ENCODE measurements at regions not wholly inside any gene's neighbourhood (a gene's known extent, or its start where the extent isn't known, plus 50 kb on each side); places are given as distances from the start of the nearest gene placed in this dataset.

GRCh38 chr15:31537770-31538592 is 211.3 kb downstream of the KLF13 start:
- ChIA-PET CTCF (interaction anchor here (1.0 kb wide), 1 partner anchor 9 kb away, joined by 3 read pairs; no protein-coding TSS in a partner anchor), POLR2A (no interaction called here)
- no peak for DNase-seq (ENCODE audit: extremely low spot score)
- TF ChIP-seq CTCF (IDR thresholded peaks at IDR 0.05; ENCODE audit: control extremely low read depth, extremely low read depth, low read depth, missing control alignments), result no peak

GRCh38 chr15:31540633-31541032 is 214.0 kb downstream of the KLF13 start:
- POLR2A ChIA-PET, result no interaction called here
- DNase-seq (ENCODE audit: extremely low spot score), result no peak
- no peak for TF ChIP-seq CTCF (IDR thresholded peaks at IDR 0.05; ENCODE audit: control extremely low read depth, extremely low read depth, low read depth, missing control alignments)
- CTCF ChIA-PET, result no interaction called here

GRCh38 chr15:31544361-31544760 is 217.7 kb downstream of the KLF13 start:
- POLR2A ChIA-PET, result no interaction called here
- DNase-seq (ENCODE audit: extremely low spot score), result no peak
- CTCF ChIA-PET, result no interaction called here
- no peak for TF ChIP-seq CTCF (IDR thresholded peaks at IDR 0.05; ENCODE audit: control extremely low read depth, extremely low read depth, low read depth, missing control alignments)

GRCh38 chr15:31545257-31545656 is 218.6 kb downstream of the KLF13 start:
- POLR2A ChIA-PET, result no interaction called here
- no peak for TF ChIP-seq CTCF (IDR thresholded peaks at IDR 0.05; ENCODE audit: control extremely low read depth, extremely low read depth, low read depth, missing control alignments)
- DNase-seq (ENCODE audit: extremely low spot score), result no peak
- CTCF ChIA-PET, result no interaction called here

- ChIA-PET POLR2A (no interaction called here), CTCF (no interaction called here)
- DNase-seq (ENCODE audit: extremely low spot score), result no peak
- TF ChIP-seq CTCF (IDR thresholded peaks at IDR 0.05; ENCODE audit: control extremely low read depth, extremely low read depth, low read depth, missing control alignments), result no peak
Measured at GRCh38 chr15:31550211-31550977, 223.8 kb downstream of the KLF13 start.

- DNase-seq (ENCODE audit: extremely low spot score), result no peak
- TF ChIP-seq CTCF (IDR thresholded peaks at IDR 0.05; ENCODE audit: control extremely low read depth, extremely low read depth, low read depth, missing control alignments), result no peak
- ChIA-PET CTCF (no interaction called here), POLR2A (no interaction called here)
Measured at GRCh38 chr15:31551323-31551722, 224.7 kb downstream of the KLF13 start.

All from GM10248 (cell line).